Progenitor cell of endocrine pancreas (in vitro differentiated cells): ENCODE measurements at regions not wholly inside any gene's neighbourhood (a gene's known extent, or its start where the extent isn't known, plus 50 kb on each side); places are given as distances from the start of the nearest gene placed in this dataset.
"Not testable (repeated sequence)": the region's sequence is repeated elsewhere in the genome, so short reads cannot be mapped to it uniquely, and the experiment has no call there.

Source experiments
- DNase-seq: peaks from one replicate; pipeline ENCODE4 v3.0.0; 2021; ENCODE audit warnings: low spot score; ENCODE audit not compliant: unreplicated experiment
- H3K27ac Mint-ChIP-seq: 2 replicates; pipeline ENCODE4 v1.8.0; 2021; ENCODE audit warnings: mild to moderate bottlenecking, moderate library complexity, mixed read lengths
- H3K27me3 Mint-ChIP-seq: 2 replicates; pipeline ENCODE4 v1.8.0; 2021; ENCODE audit warnings: mixed read lengths
- H3K36me3 Mint-ChIP-seq: 2 replicates; pipeline ENCODE4 v1.8.0; 2022; ENCODE audit warnings: mixed read lengths; ENCODE audit not compliant: insufficient read depth
- H3K4me1 Mint-ChIP-seq: 2 replicates; pipeline ENCODE4 v1.8.0; 2021; ENCODE audit warnings: low read depth, mixed read lengths
- H3K4me3 Mint-ChIP-seq: 2 replicates; pipeline ENCODE4 v1.8.0; 2021; ENCODE audit warnings: low read depth, mild to moderate bottlenecking, moderate library complexity, mixed read lengths
- H3K9me3 Mint-ChIP-seq: 2 replicates; pipeline ENCODE4 v1.8.0; 2021; ENCODE audit warnings: low read depth, mixed read lengths
- TF ChIP-seq, protein P1 (sequence below): fragments of 200-600 bp; sonication (generic); IDR thresholded peaks from one replicate; pipeline ENCODE4 v1.5.0; 2021; ENCODE audit warnings: antibody characterized with exemption, mild to moderate bottlenecking; ENCODE audit not compliant: unreplicated experiment

GRCh38 chr1:70499695-70500094, 88.6 kb downstream of the CTH start:
- H3K4me3 Mint-ChIP-seq, result no peak overlapping the region
- H3K27me3 Mint-ChIP-seq, result no peaks in the 10 kb centered on the region
- TF ChIP-seq, protein P1, sequence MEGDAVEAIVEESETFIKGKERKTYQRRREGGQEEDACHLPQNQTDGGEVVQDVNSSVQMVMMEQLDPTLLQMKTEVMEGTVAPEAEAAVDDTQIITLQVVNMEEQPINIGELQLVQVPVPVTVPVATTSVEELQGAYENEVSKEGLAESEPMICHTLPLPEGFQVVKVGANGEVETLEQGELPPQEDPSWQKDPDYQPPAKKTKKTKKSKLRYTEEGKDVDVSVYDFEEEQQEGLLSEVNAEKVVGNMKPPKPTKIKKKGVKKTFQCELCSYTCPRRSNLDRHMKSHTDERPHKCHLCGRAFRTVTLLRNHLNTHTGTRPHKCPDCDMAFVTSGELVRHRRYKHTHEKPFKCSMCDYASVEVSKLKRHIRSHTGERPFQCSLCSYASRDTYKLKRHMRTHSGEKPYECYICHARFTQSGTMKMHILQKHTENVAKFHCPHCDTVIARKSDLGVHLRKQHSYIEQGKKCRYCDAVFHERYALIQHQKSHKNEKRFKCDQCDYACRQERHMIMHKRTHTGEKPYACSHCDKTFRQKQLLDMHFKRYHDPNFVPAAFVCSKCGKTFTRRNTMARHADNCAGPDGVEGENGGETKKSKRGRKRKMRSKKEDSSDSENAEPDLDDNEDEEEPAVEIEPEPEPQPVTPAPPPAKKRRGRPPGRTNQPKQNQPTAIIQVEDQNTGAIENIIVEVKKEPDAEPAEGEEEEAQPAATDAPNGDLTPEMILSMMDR, result no peak
- H3K9me3 Mint-ChIP-seq, result no peaks in the 10 kb centered on the region
- no peak for DNase-seq
- no peaks in the 10 kb centered on the region for H3K4me1 Mint-ChIP-seq
- H3K27ac Mint-ChIP-seq, result no peak overlapping the region
- no peaks in the 10 kb centered on the region for H3K36me3 Mint-ChIP-seq

GRCh38 chr1:70503358-70503757, 92.3 kb downstream of the CTH start:
- Mint-ChIP-seq H3K27ac (no peak overlapping the region), H3K36me3 (no peaks in the 10 kb centered on the region), H3K9me3 (no peaks in the 10 kb centered on the region), H3K27me3 (peaks cover 3% of the 10 kb centered on the region), H3K4me3 (no peak overlapping the region), H3K4me1 (no peaks in the 10 kb centered on the region)
- no peak for DNase-seq
- TF ChIP-seq, protein P1, result no peak

GRCh38 chr1:70504176-70504820, 93.2 kb downstream of the CTH start:
- no peaks in the 10 kb centered on the region for H3K9me3 Mint-ChIP-seq
- H3K27ac Mint-ChIP-seq, result no peak overlapping the region
- TF ChIP-seq, protein P1, result no peak
- no peak overlapping the region for H3K4me3 Mint-ChIP-seq
- H3K36me3 Mint-ChIP-seq, result no peaks in the 10 kb centered on the region
- H3K4me1 Mint-ChIP-seq, result no peaks in the 10 kb centered on the region
- peaks cover 3% of the 10 kb centered on the region for H3K27me3 Mint-ChIP-seq
- no peak for DNase-seq

- H3K27me3 Mint-ChIP-seq, result peaks cover 3% of the 10 kb centered on the region
- DNase-seq, result no peak
- no peaks in the 10 kb centered on the region for H3K36me3 Mint-ChIP-seq
- H3K4me1 Mint-ChIP-seq, result no peaks in the 10 kb centered on the region
- TF ChIP-seq, protein P1, result no peak
- no peak overlapping the region for H3K27ac Mint-ChIP-seq
- H3K9me3 Mint-ChIP-seq, result no peaks in the 10 kb centered on the region
- H3K4me3 Mint-ChIP-seq, result no peak overlapping the region
These were observed 93.7 kb downstream of the CTH start for GRCh38 chr1:70504821-70505193.

- not testable (repeated sequence) for H3K9me3 Mint-ChIP-seq, DNase-seq, H3K27ac Mint-ChIP-seq, H3K4me1 Mint-ChIP-seq, H3K36me3 Mint-ChIP-seq, H3K27me3 Mint-ChIP-seq, H3K4me3 Mint-ChIP-seq
These were observed 96.9 kb downstream of the CTH start for GRCh38 chr1:70507991-70508390.
